Right atrium auricular region (tissue), 2 donors: ENCODE measurements at regions not wholly inside any gene's neighbourhood (a gene's known extent, or its start where the extent isn't known, plus 50 kb on each side); places are given as distances from the start of the nearest gene placed in this dataset.

Experiments used
- DNase-seq: peaks from one replicate; pipeline ENCODE4 v3.0.0-alpha.2; 2019; ENCODE audit warnings: low spot score
- H3K27ac ChIP-seq, 2 donors: fragments of 200-600 bp; sonication (generic); 1 replicate in 1 of 2; 2 replicates in 1 of 2; pipeline ENCODE4 v1.5.1; 2016 to 2019
- H3K27me3 ChIP-seq, 2 donors: fragments of 200-600 bp; sonication (generic); one replicate each; pipeline versions ENCODE4 v1.5.1 to v1.6.0; 2017 to 2019
- H3K36me3 ChIP-seq: fragments of 200-600 bp; sonication (generic); one replicate; pipeline ENCODE4 v1.5.1; 2016
- H3K4me1 ChIP-seq, 2 donors: fragments of 200-600 bp; sonication (generic); one replicate each; pipeline versions ENCODE4 v1.5.1 to v1.6.0; 2017 to 2019
- H3K4me3 ChIP-seq, 2 donors: fragments of 200-600 bp; sonication (generic); 1 replicate in 1 of 2; 2 replicates in 1 of 2; pipeline ENCODE4 v1.5.1; 2017 to 2019; ENCODE audit warnings: mild to moderate bottlenecking in 1 of 2, moderate library complexity in 1 of 2
- H3K9me3 ChIP-seq, 2 donors: fragments of 200-600 bp; sonication (generic); one replicate each; pipeline ENCODE4 v1.5.1; 2019
- CTCF ChIP-seq, 2 donors: fragments of 200-600 bp; sonication (generic); IDR thresholded peaks; one replicate each; pipeline ENCODE4 v1.5.1; 2019; ENCODE audit warnings: antibody characterized with exemption in 2 of 2

- no peak overlapping the region for H3K27ac ChIP-seq
- H3K4me1 ChIP-seq = no peaks in the 10 kb centered on the region
- no peak for TF ChIP-seq CTCF (IDR thresholded peaks at IDR 0.05)
- DNase-seq = no peak
- H3K27me3 ChIP-seq = no peaks in the 10 kb centered on the region
- H3K9me3 ChIP-seq = no peaks in the 10 kb centered on the region
- no peaks in the 10 kb centered on the region for H3K36me3 ChIP-seq
- no peak overlapping the region for H3K4me3 ChIP-seq
Measured at GRCh38 chr7:21141476-21141875, 286.4 kb upstream of the SP4 start.

- Histone ChIP-seq H3K4me1 (no peaks in the 10 kb centered on the region), H3K36me3 (no peaks in the 10 kb centered on the region), H3K27ac (no peak overlapping the region), H3K4me3 (no peak overlapping the region), H3K9me3 (no peaks in the 10 kb centered on the region), H3K27me3 (no peaks in the 10 kb centered on the region)
- no peak for DNase-seq
- TF ChIP-seq CTCF (IDR thresholded peaks at IDR 0.05) = no peak
Measured at GRCh38 chr7:21142081-21142480, 285.8 kb upstream of the SP4 start.

DNA sequence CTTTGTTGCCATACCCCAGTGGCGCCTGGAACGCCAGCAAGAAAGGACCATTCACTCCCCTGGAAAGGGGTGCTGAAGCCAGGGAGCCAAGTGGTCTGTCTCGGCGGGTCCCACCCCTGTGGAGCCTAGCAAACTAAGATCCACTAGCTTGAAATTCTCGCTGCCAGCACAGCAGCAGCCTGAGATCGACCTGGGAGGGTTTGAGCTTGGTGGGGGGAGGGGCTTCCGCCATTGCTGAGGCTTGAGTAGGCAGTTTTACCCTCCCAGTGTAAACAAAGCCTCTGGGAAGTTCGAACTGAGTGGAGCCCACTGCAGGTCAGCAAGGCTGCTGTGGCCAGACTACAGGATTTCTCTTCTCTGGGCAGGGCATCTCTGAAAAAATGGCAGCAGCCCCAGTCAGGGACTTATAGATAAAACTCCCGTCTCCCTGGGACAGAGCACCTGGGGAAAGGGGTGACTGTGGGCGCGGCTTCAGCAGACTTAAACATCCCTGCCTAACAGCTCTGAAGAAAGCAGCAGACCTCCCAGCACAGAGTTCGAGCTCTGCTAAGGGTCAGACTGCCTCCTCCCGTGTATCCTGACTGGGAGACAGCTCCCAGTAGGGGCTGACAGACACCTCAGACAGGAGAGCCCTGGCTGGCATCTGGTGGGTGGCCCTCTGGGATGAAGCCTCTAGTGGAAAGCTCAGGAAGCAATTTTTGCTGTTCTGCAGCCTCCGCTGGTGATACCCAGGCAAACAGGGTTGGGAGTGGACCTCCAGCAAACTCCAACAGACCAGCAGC lies 281.1 kb upstream of the SP4 start:
- TF ChIP-seq CTCF (IDR thresholded peaks at IDR 0.05) = no peak
- Histone ChIP-seq H3K4me1 (no peaks in the 10 kb centered on the region), H3K27me3 (no peaks in the 10 kb centered on the region), H3K36me3 (no peaks in the 10 kb centered on the region), H3K27ac (no peak overlapping the region), H3K9me3 (no peaks in the 10 kb centered on the region), H3K4me3 (no peak overlapping the region)
- DNase-seq = no peak

GRCh38 chr7:21149809-21150208 lies 278.1 kb upstream of the SP4 start:
- no peaks in the 10 kb centered on the region for H3K4me1 ChIP-seq
- no peaks in the 10 kb centered on the region for H3K9me3 ChIP-seq
- H3K27me3 ChIP-seq = no peaks in the 10 kb centered on the region
- no peak overlapping the region for H3K4me3 ChIP-seq
- H3K36me3 ChIP-seq = no peaks in the 10 kb centered on the region
- DNase-seq = no peak
- TF ChIP-seq CTCF (IDR thresholded peaks at IDR 0.05) = no peak
- H3K27ac ChIP-seq = no peak overlapping the region

DNA sequence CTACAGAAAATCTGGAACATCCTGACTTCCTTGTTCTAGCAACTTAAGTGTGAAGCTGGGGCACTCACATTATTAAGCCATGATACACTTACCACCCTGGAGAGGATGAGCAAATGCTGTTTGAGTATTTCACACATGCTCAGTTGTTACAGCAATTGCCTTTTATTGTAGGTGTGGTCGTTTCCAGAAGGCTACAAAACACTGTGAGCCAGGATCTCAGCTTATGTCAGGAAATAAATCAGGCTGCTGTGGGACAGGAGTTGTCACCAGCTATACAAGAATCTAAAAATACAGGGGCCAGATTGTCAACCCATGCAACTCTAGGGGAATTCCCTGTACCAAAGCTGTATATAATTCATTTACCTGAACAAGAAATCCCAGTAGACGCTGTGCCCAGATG lies 273.3 kb upstream of the SP4 start:
- H3K4me3 ChIP-seq = no peak overlapping the region
- H3K4me1 ChIP-seq = no peaks in the 10 kb centered on the region
- no peaks in the 10 kb centered on the region for H3K27me3 ChIP-seq
- no peaks in the 10 kb centered on the region for H3K9me3 ChIP-seq
- TF ChIP-seq CTCF (IDR thresholded peaks at IDR 0.05) = no peak
- no peak for DNase-seq
- H3K36me3 ChIP-seq = no peaks in the 10 kb centered on the region
- no peak overlapping the region for H3K27ac ChIP-seq

DNA sequence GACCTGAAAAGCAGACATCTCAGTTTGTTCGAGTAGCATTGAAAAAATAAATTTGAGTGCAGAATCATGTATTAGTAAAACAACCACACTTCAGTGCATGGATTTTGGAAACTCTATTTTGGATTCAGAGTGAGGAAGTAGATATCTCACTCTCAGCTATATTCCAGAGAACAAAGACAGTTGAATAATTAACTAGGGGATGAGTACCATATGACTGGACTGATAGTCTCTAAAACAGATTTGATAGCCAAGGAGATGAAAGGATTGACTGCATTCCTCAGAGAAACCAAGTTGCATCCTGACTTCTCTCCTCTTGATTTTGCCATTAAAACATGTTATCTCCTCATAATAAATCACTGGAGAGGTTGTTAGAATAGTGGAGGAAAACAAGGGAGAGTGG lies 268.4 kb upstream of the SP4 start:
- DNase-seq = no peak
- TF ChIP-seq CTCF (IDR thresholded peaks at IDR 0.05) = no peak
- Histone ChIP-seq H3K36me3 (no peaks in the 10 kb centered on the region), H3K4me3 (no peak overlapping the region), H3K27me3 (no peaks in the 10 kb centered on the region), H3K9me3 (no peaks in the 10 kb centered on the region), H3K27ac (no peak overlapping the region), H3K4me1 (no peaks in the 10 kb centered on the region)
